Transverse colon (tissue), 4 donors: ENCODE measurements at regions not wholly inside any gene's neighbourhood (a gene's known extent, or its start where the extent isn't known, plus 50 kb on each side); places are given as distances from the start of the nearest gene placed in this dataset.

ENCODE experiments used
- DNase-seq: peaks from one replicate; pipeline ENCODE4 v3.0.0-alpha.2; 2019
- H3K27ac ChIP-seq, 4 donors: fragments of 200-600 bp; sonication (generic); 2 replicates each; pipeline ENCODE4 v1.5.1; 2016 to 2018; ENCODE audit warnings: inconsistent platforms in 4 of 4
- H3K27me3 ChIP-seq: fragments of 200-600 bp; sonication (generic); 2 replicates; pipeline ENCODE4 v1.5.1; 2017; ENCODE audit warnings: inconsistent platforms
- H3K36me3 ChIP-seq, 4 donors: fragments of 200-600 bp; sonication (generic); 2 replicates each; pipeline ENCODE4 v1.5.1; 2017 to 2019; ENCODE audit warnings: inconsistent platforms in 4 of 4
- H3K4me1 ChIP-seq, 4 donors: fragments of 200-600 bp; sonication (generic); 2 replicates each; pipeline ENCODE4 v1.5.1; 2017 to 2020; ENCODE audit warnings: inconsistent platforms in 4 of 4
- H3K4me3 ChIP-seq, 4 donors: fragments of 200-600 bp; sonication (generic); 1 replicate in 1 of 4; 2 replicates in 3 of 4; pipeline versions ENCODE4 v1.5.1 to v1.6.1; 2017 to 2019; ENCODE audit warnings: inconsistent platforms in 4 of 4
- H3K9me3 ChIP-seq, 2 donors: fragments of 200-600 bp; sonication (generic); 2 replicates each; pipeline ENCODE4 v1.5.1; 2017 to 2019; ENCODE audit warnings: inconsistent platforms in 2 of 2
- CTCF ChIP-seq, 5 experiments: fragments of 200-600 bp in 3 of 5; fragments of 450-650 bp in 2 of 5; sonication (generic) in 3 of 5; IDR thresholded peaks; 1 replicate in 2 of 5; 2 replicates in 3 of 5; pipeline ENCODE4 v1.5.1; 2016 to 2017; ENCODE audit warnings: antibody characterized with exemption in 5 of 5, inconsistent platforms in 3 of 5, mild to moderate bottlenecking in 2 of 5, moderate library complexity in 1 of 5
- EP300 ChIP-seq: sonication (generic); formaldehyde crosslinking; IDR thresholded peaks from one replicate; pipeline ENCODE4 v1.6.1; 2017; ENCODE audit warnings: antibody characterized with exemption, low read depth
- POLR2A ChIP-seq: fragments of 450-650 bp; IDR thresholded peaks from one replicate; pipeline ENCODE4 v1.6.1; 2016; ENCODE audit warnings: antibody characterized with exemption, mild to moderate bottlenecking, moderate library complexity
- POLR2AphosphoS5 ChIP-seq, 3 donors: sonication (generic); formaldehyde crosslinking; IDR thresholded peaks; one replicate each; pipeline ENCODE4 v1.6.1; 2016; ENCODE audit warnings: antibody characterized with exemption in 3 of 3
- WGBS, 2 donors: methylation state at CpG; one replicate each; pipeline ENCODE4 v1.1.5; 2018; ENCODE audit warnings: low coverage in 1 of 2; 5-methylcytosine and 5-hydroxymethylcytosine counted together
- in situ Hi-C, 4 donors: fragments of 200-750 bp; cut with MboI; loops; one replicate each; pipeline versions ENCODE4 v1.15.0 to v1.15.1; 2017; ENCODE audit warnings: low sequenced_read_pairs in 3 of 4, low pct_ligation_motif_present in 1 of 4, low pct_unique_long_range_greater_than_20kb in 1 of 4
- intact Hi-C: fragments of 100-400 bp; cut with DNase I; formaldehyde crosslinking; loops from one replicate; pipeline ENCODE4 v1.15.1; 2023; ENCODE audit warnings: low total_unique reads

- 78% methylated on average over 6 of the region's 6 CpGs; no CpG with 5 or more reads in 1 of the 2 donors for WGBS, 2 donors
These were observed 92.7 kb upstream of the C1orf174 start for GRCh38 chr1:3992746-3993145.

GRCh38 chr1:3993619-3994375 is 93.7 kb upstream of the C1orf174 start:
- H3K9me3 ChIP-seq: no peaks in the 10 kb centered on the region
- no peaks in the 10 kb centered on the region for H3K27me3 ChIP-seq
- no peaks in the 10 kb centered on the region for H3K36me3 ChIP-seq
- no peak for DNase-seq
- H3K27ac ChIP-seq: no peak overlapping the region
- in situ Hi-C loops (no loop called here), intact Hi-C loops (no loop called here)
- H3K4me1 ChIP-seq: no peaks in the 10 kb centered on the region
- WGBS, 2 donors: 75 to 82% methylated on average over 6 to 25 of the region's 25 CpGs
- H3K4me3 ChIP-seq: no peak overlapping the region
- no peak for TF ChIP-seq CTCF (IDR thresholded peaks at IDR 0.05)
- no peak for TF ChIP-seq EP300
- no peak for TF ChIP-seq POLR2A
- no peak for TF ChIP-seq POLR2AphosphoS5 (IDR thresholded peaks at IDR 0.05)

More at GRCh38 chr1:3992746-3993145, 92.7 kb upstream of the C1orf174 start:
- TF ChIP-seq POLR2A (no peak), CTCF (IDR thresholded peaks at IDR 0.05) (no peak), EP300 (no peak), POLR2AphosphoS5 (IDR thresholded peaks at IDR 0.05) (no peak)
- no peaks in the 10 kb centered on the region for H3K4me1 ChIP-seq
- H3K9me3 ChIP-seq: no peaks in the 10 kb centered on the region
- H3K27me3 ChIP-seq: no peaks in the 10 kb centered on the region
- in situ Hi-C loops (no loop called here), intact Hi-C loops (no loop called here)
- no peak for DNase-seq
- no peaks in the 10 kb centered on the region for H3K36me3 ChIP-seq
- H3K4me3 ChIP-seq: no peak overlapping the region
- H3K27ac ChIP-seq: no peak overlapping the region

- Histone ChIP-seq H3K27me3 (peaks cover 6% of the 10 kb centered on the region), H3K27ac (no peak overlapping the region), H3K36me3 (no peaks in the 10 kb centered on the region), H3K9me3 (no peaks in the 10 kb centered on the region), H3K4me3 (no peak overlapping the region), H3K4me1 (no peaks in the 10 kb centered on the region)
- 78% methylated on average over 14 of the region's 14 CpGs; no CpG with 5 or more reads in 1 of the 2 donors for WGBS, 2 donors
- intact Hi-C loops (no loop called here), in situ Hi-C loops (no loop called here)
- DNase-seq: no peak
- TF ChIP-seq POLR2AphosphoS5 (IDR thresholded peaks at IDR 0.05) (no peak), EP300 (no peak), CTCF (IDR thresholded peaks at IDR 0.05) (no peak)
These were observed 95.2 kb upstream of the C1orf174 start for GRCh38 chr1:3995141-3995780.

- TF ChIP-seq POLR2A: no peak
- no peak for TF ChIP-seq EP300
- TF ChIP-seq POLR2AphosphoS5 (IDR thresholded peaks at IDR 0.05): no peak
- no peak for TF ChIP-seq CTCF (IDR thresholded peaks at IDR 0.05)
- intact Hi-C loops (no loop called here), in situ Hi-C loops (no loop called here)
- DNase-seq: no peak
- Histone ChIP-seq H3K27me3 (peaks cover 6% of the 10 kb centered on the region), H3K9me3 (no peaks in the 10 kb centered on the region), H3K4me3 (no peak overlapping the region), H3K27ac (no peak overlapping the region), H3K36me3 (no peaks in the 10 kb centered on the region), H3K4me1 (no peaks in the 10 kb centered on the region)
- WGBS, 2 donors: 88 to 89% methylated on average over 3 to 15 of the region's 15 CpGs
These were observed 97.0 kb upstream of the C1orf174 start for GRCh38 chr1:3996846-3997705.
